Posterior cingulate gyrus (tissue), 11 donors: ENCODE measurements at regions not wholly inside any gene's neighbourhood (a gene's known extent, or its start where the extent isn't known, plus 50 kb on each side); places are given as distances from the start of the nearest gene placed in this dataset.

Experiments
- DNase-seq, 10 donors: peaks; one replicate each; pipeline versions ENCODE4 v3.0.0 to v3.0.0-alpha.2; 2020 to 2021; ENCODE audit warnings: mixed read lengths in 3 of 10
- intact Hi-C: fragments of 100-400 bp; cut with DNase I; formaldehyde crosslinking; loops from one replicate; pipeline ENCODE4 v1.15.1; 2023

GRCh38 chr14:29178971-29179370, 412.4 kb downstream of the FOXG1 start:
- intact Hi-C loops: no loop called here
- no peak for DNase-seq

DNA sequence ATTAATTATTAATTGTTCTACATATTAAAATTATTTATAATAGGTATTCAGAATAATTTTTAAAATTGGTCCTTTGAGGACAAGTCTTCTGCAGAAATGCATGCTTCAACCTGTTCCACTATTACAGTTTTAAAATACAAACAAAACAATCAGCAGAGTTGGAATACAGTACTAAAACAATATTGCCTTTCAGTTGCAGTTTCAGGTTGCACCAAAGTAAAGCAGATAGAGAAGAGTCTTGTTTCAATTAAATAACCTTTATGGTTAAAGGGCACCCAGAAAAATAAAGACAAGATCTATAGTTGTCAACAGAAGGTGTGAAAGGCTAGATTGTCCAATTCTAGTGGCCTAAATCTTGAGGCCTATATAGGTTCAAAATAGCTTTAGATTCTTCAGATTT, 424.5 kb downstream of the FOXG1 start:
- no peak for DNase-seq

DNA sequence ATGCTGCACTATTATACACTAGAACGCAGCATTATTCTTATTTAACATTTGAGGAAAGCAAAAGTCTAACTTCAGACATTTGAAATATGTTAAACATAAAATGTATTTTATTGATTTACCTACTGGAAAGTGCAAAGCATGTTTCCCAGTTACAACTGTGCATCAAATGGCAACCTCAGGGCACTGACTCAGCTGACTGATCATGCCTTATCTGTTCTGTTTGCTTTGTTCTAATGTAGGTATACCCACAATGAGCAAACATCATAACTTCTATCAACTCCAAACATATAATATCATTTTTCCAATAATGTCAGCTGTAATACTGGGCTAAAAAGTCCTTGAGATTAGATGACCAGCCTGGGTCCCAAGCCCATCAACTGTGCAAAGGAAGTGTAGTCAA, 431.0 kb downstream of the FOXG1 start:
- DNase-seq: no peak
- intact Hi-C loops: no loop called here

More for the DNA sequence above, 424.5 kb downstream of the FOXG1 start:
- intact Hi-C loops: no loop called here

GRCh38 chr14:29205658-29206057, 439.1 kb downstream of the FOXG1 start:
- DNase-seq: no peak
- intact Hi-C loops: no loop called here

GRCh38 chr14:29215853-29216252, 449.3 kb downstream of the FOXG1 start:
- DNase-seq: no peak

DNA sequence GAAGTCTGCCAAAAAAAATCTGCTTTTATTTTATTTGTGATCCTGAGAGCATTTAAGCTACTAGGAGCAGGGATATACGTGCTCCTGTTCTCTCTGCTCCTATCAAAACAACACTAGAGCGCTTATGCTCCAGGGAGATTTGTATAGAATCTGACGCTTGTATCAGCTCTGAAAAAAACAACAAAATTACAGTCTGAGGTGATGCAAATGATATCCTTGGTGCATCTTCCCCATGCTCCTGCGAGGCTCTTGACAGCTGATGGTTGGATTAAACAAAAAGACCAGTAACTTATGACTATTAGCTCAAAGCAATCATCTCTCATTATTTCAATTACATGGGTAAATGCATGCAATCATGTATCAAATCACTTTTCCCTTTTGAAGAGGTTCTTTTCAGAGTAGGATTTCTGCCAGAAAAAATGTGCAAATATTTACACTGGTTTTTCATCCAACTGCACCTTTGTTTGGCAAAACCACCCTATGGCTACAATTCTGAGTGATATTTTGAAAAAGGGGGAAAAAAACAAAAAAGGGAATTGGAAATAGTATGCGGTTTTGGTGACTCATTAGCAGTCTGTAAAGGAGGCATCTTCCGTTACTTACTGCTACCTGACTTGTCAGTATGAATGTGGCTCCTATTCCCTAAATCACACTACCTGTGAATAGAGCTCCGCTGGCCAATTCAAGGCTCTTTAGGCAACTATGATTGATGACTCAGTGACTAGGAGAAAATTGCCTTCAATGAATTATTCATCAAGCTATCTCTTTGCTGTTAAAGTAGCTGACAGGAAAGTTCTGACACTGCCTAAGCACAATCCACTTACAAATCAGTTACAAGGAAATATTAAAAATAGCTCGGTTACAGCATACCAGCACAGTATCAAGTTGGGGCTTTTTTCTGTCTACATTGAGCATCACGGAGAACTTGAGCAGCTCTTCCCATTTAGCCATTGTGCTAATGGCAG, 450.0 kb downstream of the FOXG1 start:
- intact Hi-C loops: no loop called here
- DNase-seq: no peak

More at GRCh38 chr14:29215853-29216252, 449.3 kb downstream of the FOXG1 start:
- intact Hi-C loops: no loop called here

- DNase-seq: no peak
- intact Hi-C loops: no loop called here
Measured at GRCh38 chr14:29217813-29218450, 451.3 kb downstream of the FOXG1 start.

DNA sequence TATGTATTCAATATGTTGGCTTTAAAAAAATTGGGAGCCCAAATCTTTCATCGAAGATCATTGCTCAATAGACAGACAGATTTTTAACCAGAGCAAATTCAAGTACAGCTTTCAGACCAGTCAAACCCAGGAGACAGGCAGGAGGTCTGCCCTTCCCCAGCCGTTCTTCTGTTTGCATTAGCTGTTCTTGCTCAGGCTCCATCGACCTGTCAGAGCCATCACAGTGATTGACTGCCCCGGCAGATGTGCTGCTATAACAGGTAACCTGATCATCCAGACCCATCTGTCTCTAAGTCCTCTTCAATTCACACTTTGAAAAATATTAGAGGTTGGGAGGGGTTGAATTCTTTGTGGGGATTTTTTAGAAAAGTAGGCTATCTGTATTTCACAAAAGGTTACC, 453.5 kb downstream of the FOXG1 start:
- intact Hi-C loops: loop anchor here (5.0 kb wide), 1 partner anchor 448 kb away; no protein-coding TSS in a partner anchor
- peak in 1 of 10 donors; percentile 13 for DNase-seq

GRCh38 chr14:29220566-29220965, 454.0 kb downstream of the FOXG1 start:
- DNase-seq: no peak
- intact Hi-C loops: loop anchor here (5.0 kb wide), 1 partner anchor 448 kb away; no protein-coding TSS in a partner anchor

DNA sequence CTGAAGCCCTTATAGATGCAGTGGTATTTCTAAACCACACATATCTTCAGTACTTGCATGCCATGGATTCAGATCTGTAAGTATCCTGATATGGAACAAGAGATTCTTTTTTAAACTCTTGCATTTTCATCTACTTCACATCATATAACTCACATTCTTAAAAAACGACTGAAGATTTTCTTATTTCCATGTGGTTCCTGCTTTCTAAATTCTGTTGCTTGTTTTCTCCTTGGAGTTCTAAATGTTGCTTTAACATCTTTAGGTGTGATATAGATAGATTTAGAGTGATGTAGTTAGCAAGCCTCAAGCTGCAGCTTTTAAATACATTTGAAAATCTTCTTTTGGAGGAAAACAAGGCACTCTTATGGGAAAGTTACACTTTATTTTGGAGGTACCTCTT, 455.4 kb downstream of the FOXG1 start:
- intact Hi-C loops: loop anchor here (5.0 kb wide), 1 partner anchor 450 kb away; no protein-coding TSS in a partner anchor

GRCh38 chr14:29222671-29223268, 456.2 kb downstream of the FOXG1 start:
- peak in 3 of 10 donors; percentile 12 to 70 (median 20) for DNase-seq
- intact Hi-C loops: loop anchor here (5.0 kb wide), 1 partner anchor 450 kb away; no protein-coding TSS in a partner anchor

More for the DNA sequence above, 455.4 kb downstream of the FOXG1 start:
- no peak for DNase-seq

DNA sequence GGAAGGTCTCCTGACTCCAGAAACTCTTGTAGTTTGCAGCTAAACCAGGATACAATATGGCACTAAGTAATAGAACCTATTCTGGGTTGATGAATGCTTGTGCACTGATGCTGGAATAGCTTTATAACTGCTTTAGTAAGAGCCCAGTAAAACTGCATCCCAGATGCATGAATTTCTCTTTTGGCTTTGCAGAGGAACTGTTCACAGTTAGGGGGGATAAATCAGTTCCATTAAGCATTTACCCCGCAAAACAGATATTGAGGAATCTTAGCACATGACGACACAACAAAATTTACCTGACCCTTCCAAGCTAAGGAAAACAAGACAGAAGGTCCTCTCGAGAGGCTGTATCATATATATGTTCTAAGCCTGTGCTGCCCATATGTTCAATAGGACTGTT, 457.4 kb downstream of the FOXG1 start:
- DNase-seq: no peak
- intact Hi-C loops: loop anchor here (5.0 kb wide), 1 partner anchor 452 kb away; no protein-coding TSS in a partner anchor

GRCh38 chr14:29227631-29228030, 461.0 kb downstream of the FOXG1 start:
- DNase-seq: no peak
- intact Hi-C loops: no loop called here

DNA sequence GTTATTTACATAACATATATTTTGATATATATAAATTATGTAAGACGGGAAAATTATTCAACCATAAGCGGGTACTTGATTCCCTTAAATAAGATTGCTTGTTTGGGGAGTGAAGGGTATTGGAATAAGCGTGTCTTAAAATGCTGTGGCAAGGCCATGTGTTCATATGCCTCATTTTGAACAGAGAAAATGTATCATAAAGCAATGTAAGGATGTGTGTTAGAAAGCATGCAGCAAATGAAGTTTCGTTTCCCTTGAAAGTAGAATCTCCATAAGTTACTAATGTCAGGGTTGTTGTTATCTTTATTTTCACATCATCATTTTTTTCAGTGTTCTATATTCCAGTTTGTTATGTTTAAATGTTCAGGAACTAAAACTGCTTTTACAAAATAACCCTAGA, 465.6 kb downstream of the FOXG1 start:
- no peak for DNase-seq
- intact Hi-C loops: no loop called here

- intact Hi-C loops: no loop called here
- DNase-seq: no peak
Measured at GRCh38 chr14:29232711-29233110, 466.1 kb downstream of the FOXG1 start.

GRCh38 chr14:29233188-29233587, 466.6 kb downstream of the FOXG1 start:
- intact Hi-C loops: no loop called here

DNA sequence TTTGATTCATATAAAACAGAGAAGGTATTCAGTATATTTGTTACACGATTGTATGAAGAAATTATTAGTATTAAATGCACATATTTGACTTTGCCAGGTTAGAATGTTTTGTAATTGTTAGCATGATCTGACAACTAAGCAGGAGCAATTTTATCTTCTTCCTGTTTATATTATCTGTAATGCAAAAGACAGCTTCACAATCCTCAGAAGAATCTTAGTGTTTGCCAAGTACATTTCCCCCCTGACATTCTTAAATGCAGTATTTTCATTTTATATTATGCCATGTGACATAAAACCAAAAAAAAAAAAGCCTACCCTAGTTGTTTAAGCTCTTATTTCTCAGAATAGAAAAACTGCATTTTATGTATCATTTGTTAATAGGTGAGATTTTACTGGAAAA, 469.4 kb downstream of the FOXG1 start:
- intact Hi-C loops: no loop called here
- no peak for DNase-seq

More at GRCh38 chr14:29233188-29233587, 466.6 kb downstream of the FOXG1 start:
- DNase-seq: no peak

DNA sequence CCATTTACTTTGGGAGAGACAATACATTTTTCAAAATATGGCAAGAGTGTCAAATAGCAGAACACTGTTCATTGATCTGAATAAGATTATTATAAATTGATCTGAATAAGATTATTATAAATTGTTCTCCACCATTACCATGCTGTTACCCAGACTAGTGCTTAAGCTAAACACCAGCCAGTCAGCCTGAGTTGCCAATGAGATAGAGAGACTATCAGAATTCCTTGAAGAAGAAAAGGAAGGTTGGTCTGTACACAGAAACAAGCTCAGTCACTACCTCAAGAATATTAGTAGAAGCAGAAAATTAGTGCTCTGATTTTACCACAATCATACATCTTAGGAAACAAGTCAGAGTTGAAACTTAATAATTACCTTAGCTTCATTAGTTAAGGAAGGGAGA, 469.8 kb downstream of the FOXG1 start:
- intact Hi-C loops: no loop called here
- DNase-seq: no peak

DNA sequence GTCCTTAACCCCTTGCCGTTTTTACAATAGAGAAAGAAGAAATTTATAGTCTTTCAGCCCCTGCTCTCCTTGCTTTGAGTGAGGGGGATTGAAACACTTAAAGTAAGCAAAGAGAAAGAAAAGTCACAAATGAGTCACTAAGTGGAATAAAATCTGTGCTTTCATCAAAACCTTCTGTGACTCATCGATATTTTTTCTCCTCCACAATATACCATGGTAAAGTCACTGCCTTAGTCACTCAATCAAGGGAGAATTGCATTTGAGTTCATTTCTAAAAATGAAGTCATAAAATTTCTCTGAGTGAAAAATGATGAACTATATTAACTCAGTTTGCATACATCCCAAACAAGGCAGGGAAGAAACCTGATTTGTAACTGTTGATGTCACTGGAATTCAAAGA, 470.3 kb downstream of the FOXG1 start:
- no peak for DNase-seq
- intact Hi-C loops: no loop called here

DNA sequence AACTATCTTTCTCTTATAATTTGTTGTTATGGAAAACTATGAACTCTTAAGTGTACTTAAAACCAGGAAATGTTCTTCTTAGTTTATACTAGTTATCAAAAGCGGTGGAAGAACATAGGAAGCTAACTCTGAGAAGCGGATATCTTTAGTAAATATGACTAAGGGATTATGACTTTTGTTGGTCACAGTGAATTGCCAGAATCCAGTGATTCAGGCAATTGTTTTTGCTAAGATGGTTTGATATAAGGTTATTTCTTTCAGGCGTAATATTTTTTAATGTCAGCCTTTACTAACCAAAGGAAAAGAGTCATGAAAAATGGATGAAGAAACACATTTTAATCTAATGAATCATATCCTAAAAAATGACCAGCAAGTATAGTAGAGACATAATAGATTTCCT, 473.5 kb downstream of the FOXG1 start:
- intact Hi-C loops: no loop called here
- DNase-seq: no peak
